Choroid plexus epithelial cell (primary cell): ENCODE measurements at regions not wholly inside any gene's neighbourhood (a gene's known extent, or its start where the extent isn't known, plus 50 kb on each side); places are given as distances from the start of the nearest gene placed in this dataset.
A peak's percentile ranks its signal among the peaks of the same experiment; 100 is the strongest.

Experiments
- DNase-seq: peaks from one replicate; pipeline ENCODE4 v3.0.0-alpha.2; 2010; ENCODE audit warnings: low read depth
- H3K4me3 ChIP-seq: 2 replicates; pipeline ENCODE4 v1.5.1; 2011; ENCODE audit warnings: low read depth, mild to moderate bottlenecking, control low read depth, low read length, moderate library complexity
- TF ChIP-seq, protein P1 (sequence below): conservative IDR thresholded peaks from 2 replicates; pipeline ENCODE4 v1.5.1; 2011; ENCODE audit warnings: low read depth, mild to moderate bottlenecking, control low read depth, inconsistent platforms, low read length, moderate library complexity

DNA sequence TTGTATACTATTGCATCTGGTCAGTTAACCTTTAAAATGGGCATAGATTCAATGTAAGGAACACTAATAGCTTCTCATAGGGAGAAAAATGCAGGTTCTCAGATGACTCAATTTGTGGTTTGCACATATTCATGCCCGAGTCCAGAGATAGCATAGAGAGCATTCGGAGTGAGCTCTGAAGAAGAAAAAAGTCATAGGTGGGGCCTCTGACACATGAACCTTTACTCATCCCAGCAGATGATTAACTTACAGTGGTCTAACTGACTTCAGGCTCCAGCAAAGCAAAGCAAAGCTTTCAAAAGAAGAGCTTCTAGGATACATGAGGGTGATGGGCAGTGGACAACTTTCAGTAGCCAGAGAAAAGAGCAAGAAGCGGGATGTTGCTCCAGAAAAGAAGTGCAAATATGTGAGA lies 55.3 kb upstream of the BTN3A2 start:
- peak; percentile 70 for DNase-seq
- no peak overlapping the region for H3K4me3 ChIP-seq

DNA sequence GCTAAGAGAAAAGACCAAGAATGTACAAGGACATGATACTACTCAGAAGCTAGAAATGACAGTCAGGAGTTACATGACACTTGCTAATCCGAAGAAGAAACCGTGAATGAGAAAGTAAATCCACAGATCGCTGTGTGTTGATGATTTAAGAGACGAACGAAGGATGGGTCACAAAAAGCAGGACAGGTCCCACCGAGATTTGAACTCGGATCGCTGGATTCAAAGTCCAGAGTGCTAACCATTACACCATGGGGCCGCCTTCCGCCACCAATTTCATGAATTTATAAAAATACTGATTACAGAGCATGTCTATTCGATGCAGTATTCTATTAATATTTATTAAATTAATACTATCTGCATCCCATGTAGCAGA lies 54.0 kb upstream of the BTN3A2 start:
- H3K4me3 ChIP-seq: no peak overlapping the region
- TF ChIP-seq, protein P1, sequence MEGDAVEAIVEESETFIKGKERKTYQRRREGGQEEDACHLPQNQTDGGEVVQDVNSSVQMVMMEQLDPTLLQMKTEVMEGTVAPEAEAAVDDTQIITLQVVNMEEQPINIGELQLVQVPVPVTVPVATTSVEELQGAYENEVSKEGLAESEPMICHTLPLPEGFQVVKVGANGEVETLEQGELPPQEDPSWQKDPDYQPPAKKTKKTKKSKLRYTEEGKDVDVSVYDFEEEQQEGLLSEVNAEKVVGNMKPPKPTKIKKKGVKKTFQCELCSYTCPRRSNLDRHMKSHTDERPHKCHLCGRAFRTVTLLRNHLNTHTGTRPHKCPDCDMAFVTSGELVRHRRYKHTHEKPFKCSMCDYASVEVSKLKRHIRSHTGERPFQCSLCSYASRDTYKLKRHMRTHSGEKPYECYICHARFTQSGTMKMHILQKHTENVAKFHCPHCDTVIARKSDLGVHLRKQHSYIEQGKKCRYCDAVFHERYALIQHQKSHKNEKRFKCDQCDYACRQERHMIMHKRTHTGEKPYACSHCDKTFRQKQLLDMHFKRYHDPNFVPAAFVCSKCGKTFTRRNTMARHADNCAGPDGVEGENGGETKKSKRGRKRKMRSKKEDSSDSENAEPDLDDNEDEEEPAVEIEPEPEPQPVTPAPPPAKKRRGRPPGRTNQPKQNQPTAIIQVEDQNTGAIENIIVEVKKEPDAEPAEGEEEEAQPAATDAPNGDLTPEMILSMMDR: no peak
- peak; percentile 63 for DNase-seq

More for the DNA sequence above, 55.3 kb upstream of the BTN3A2 start:
- TF ChIP-seq, protein P1: no peak

DNA sequence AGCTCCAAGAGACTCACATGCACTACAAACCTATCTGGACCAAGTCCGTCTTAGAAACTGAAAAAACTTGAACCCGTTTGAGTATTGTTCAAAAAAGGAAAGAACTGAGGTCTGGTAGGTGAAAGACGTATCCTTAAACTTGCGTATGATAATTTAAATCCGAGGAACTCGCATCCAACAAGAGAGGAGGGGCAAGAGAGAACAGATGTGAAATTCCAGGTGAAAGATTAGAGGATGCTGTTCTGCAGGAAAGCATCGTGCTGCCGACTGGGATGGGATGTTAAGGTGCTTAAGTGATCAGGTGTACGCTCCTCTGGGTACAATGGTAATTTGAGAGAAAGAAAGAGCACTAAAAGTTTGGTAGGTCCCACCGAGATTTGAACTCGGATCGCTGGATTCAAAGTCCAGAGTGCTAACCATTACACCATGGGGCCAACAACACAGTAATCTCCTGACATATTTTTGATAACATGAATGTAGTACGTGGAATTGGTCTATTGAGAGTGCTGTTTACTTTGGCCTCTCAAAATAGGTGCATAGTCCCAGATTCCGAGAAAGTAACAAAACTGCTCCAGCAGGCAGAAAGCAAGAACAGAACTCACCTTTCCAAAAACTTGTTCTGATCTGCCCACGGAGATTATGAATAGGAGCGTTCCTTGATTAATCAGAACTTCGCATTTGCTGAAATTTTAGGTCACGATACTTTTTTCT lies 53.5 kb upstream of the BTN3A2 start:
- TF ChIP-seq, protein P1: peak; percentile 13
- peak overlapping the region; percentile 50 for H3K4me3 ChIP-seq
- peak; percentile 81 for DNase-seq

DNA sequence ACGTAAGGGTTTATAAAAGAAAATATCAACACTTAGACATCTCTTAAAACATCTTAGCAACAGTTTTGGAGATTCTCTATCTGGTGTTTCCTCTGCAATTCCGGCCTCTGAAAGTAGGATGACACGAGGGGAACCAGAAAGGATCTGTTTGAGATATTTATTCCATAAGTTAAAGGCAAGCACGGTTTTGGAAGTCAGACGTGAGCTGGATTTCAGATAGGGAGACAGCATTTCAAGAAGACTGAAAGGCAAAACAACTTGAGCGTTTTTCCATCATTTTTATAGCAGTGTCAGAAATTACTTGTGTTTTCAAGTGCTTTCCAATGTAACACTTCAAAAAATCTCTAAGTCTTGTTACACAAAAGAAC lies 52.9 kb upstream of the BTN3A2 start:
- H3K4me3 ChIP-seq: peak overlapping the region; percentile 50
- DNase-seq: no peak
- TF ChIP-seq, protein P1: no peak

DNA sequence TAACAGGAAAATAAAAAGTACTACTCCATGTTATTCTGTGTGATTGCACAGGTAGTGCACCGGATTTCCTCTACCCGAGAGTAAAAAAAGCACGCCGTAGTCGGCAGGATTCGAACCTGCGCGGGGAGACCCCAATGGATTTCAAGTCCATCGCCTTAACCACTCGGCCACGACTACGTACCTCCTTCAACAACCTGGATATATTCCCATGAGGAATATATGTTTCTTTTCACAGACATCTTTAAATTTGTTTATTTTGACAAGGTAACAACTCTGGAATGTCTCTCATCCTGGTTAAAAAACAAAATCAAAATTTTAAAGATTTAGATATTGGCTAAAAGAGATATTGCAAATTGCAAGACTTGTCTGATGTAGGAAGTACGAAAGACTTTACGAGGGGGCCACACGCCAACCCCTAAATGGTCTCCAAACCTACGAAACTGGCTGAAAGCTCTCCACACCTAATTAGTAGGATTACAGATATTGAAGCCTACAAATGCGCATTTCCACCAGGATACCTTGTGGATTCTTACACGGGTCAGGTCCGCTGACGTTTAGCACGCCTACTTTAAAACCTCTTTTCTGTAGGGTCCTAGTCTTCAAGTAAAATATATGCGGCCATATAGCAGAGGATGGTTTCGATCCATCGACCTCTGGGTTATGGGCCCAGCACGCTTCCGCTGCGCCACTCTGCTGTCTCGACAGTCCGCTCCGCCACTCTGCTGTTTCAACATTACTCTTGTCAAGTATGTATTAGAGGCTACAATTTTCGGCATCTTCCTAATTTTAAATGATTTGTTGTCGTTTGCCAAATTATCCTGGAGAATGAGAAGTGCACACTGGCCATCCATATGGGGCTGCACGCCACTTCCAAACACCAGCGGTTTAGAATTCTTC lies 52.2 kb upstream of the BTN3A2 start:
- peak overlapping the region; percentile 64 for H3K4me3 ChIP-seq
- peak; percentile 88 for DNase-seq
- TF ChIP-seq, protein P1: no peak
